HG02763 (cell line): ENCODE measurements at regions not wholly inside any gene's neighbourhood (a gene's known extent, or its start where the extent isn't known, plus 50 kb on each side); places are given as distances from the start of the nearest gene placed in this dataset.
"Not testable (repeated sequence)": the region's sequence is repeated elsewhere in the genome, so short reads cannot be mapped to it uniquely, and the experiment has no call there.

Experiments used
- ATAC-seq: cut with Tn5 transposase; IDR thresholded peaks from one replicate; pipeline ENCODE4 v1.9.1; 2021; ENCODE audit warnings: mild to moderate bottlenecking, moderate library complexity; ENCODE audit not compliant: unreplicated experiment

- ATAC-seq, result no peak
These were observed 133.1 kb downstream of the ADCYAP1 start for GRCh38 chr18:1037776-1038175.

- no peak for ATAC-seq
These were observed 134.8 kb downstream of the ADCYAP1 start for GRCh38 chr18:1039421-1039820.

- ATAC-seq, result not testable (repeated sequence)
These were observed 138.4 kb downstream of the ADCYAP1 start for GRCh38 chr18:1043039-1043438.

GRCh38 chr18:1045658-1046057, 141.0 kb downstream of the ADCYAP1 start:
- no peak for ATAC-seq

- ATAC-seq, result no peak
These were observed 142.7 kb downstream of the ADCYAP1 start for GRCh38 chr18:1047406-1047805.

GRCh38 chr18:1048032-1048431, 143.4 kb downstream of the ADCYAP1 start:
- no peak for ATAC-seq

- ATAC-seq, result no peak
These were observed 144.5 kb downstream of the ADCYAP1 start for GRCh38 chr18:1049173-1049572.

- no peak for ATAC-seq
These were observed 145.5 kb downstream of the ADCYAP1 start for GRCh38 chr18:1050012-1050657.

GRCh38 chr18:1052301-1052700, 147.6 kb downstream of the ADCYAP1 start:
- no peak for ATAC-seq

GRCh38 chr18:1053331-1054315, 149.0 kb downstream of the ADCYAP1 start:
- no peak for ATAC-seq

GRCh38 chr18:1056404-1056803, 151.7 kb downstream of the ADCYAP1 start:
- no peak for ATAC-seq

- ATAC-seq, result no peak
These were observed 152.7 kb downstream of the ADCYAP1 start for GRCh38 chr18:1057367-1057766.

GRCh38 chr18:1062588-1062987, 157.9 kb downstream of the ADCYAP1 start:
- no peak for ATAC-seq

GRCh38 chr18:1075322-1075721, 170.7 kb downstream of the ADCYAP1 start:
- no peak for ATAC-seq

GRCh38 chr18:1075876-1076275, 171.2 kb downstream of the ADCYAP1 start:
- no peak for ATAC-seq

GRCh38 chr18:1078301-1078700, 173.6 kb downstream of the ADCYAP1 start:
- no peak for ATAC-seq

GRCh38 chr18:1083675-1084074, 179.0 kb downstream of the ADCYAP1 start:
- ATAC-seq, result not testable (repeated sequence)

- no peak for ATAC-seq
These were observed 186.1 kb downstream of the ADCYAP1 start for GRCh38 chr18:1090758-1091157.

- ATAC-seq, result no peak
These were observed 187.6 kb downstream of the ADCYAP1 start for GRCh38 chr18:1092228-1092627.

- no peak for ATAC-seq
These were observed 189.7 kb downstream of the ADCYAP1 start for GRCh38 chr18:1094409-1094808.

- not testable (repeated sequence) for ATAC-seq
These were observed 193.5 kb downstream of the ADCYAP1 start for GRCh38 chr18:1097991-1098735.
